ENCODE measurements at regions not wholly inside any gene's neighbourhood (a gene's known extent, or its start where the extent isn't known, plus 50 kb on each side); places are given as distances from the start of the nearest gene placed in this dataset.

DNA sequence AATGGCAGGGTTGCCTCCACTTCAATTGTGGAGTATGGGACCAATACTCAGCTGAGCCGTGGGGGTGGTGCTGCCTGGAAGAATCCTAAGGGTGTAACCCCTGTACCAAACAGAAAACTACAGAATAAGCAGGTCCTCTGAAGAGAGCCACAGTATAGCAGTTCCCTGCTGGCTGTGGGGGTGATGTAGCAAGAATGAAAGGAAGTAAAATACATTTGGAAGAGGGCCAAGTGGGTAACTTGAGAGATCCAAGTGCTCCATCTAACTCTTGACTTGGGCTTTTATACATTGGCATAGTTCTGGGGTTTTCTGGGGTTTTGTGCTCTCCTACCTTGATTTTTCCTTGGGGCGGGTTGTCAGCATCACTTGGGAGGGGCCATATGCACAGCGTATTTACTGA is 341.4 kb downstream of the OTOL1 start:
- TF ChIP-seq, protein P1, sequence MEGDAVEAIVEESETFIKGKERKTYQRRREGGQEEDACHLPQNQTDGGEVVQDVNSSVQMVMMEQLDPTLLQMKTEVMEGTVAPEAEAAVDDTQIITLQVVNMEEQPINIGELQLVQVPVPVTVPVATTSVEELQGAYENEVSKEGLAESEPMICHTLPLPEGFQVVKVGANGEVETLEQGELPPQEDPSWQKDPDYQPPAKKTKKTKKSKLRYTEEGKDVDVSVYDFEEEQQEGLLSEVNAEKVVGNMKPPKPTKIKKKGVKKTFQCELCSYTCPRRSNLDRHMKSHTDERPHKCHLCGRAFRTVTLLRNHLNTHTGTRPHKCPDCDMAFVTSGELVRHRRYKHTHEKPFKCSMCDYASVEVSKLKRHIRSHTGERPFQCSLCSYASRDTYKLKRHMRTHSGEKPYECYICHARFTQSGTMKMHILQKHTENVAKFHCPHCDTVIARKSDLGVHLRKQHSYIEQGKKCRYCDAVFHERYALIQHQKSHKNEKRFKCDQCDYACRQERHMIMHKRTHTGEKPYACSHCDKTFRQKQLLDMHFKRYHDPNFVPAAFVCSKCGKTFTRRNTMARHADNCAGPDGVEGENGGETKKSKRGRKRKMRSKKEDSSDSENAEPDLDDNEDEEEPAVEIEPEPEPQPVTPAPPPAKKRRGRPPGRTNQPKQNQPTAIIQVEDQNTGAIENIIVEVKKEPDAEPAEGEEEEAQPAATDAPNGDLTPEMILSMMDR (IDR thresholded peaks at IDR 0.05): no peak
- no peak for TF ChIP-seq POLR2AphosphoS5 (IDR thresholded peaks at IDR 0.05; ENCODE audit: insufficient read depth in 1 of 2, low read depth in 1 of 2)
